Coronary artery (tissue), 2 donors: ENCODE measurements at regions not wholly inside any gene's neighbourhood (a gene's known extent, or its start where the extent isn't known, plus 50 kb on each side); places are given as distances from the start of the nearest gene placed in this dataset.

Experiments used
- DNase-seq: peaks from one replicate; pipeline ENCODE4 v3.0.0-alpha.2; 2017; ENCODE audit warnings: low spot score
- H3K27ac ChIP-seq, 2 donors: fragments of 200-600 bp; sonication (generic); one replicate each; pipeline ENCODE4 v1.5.1; 2016 to 2019
- H3K4me3 ChIP-seq: fragments of 200-600 bp; sonication (generic); 2 replicates; pipeline ENCODE4 v1.5.1; 2016; ENCODE audit warnings: mild to moderate bottlenecking, moderate library complexity
- CTCF ChIP-seq: fragments of 200-600 bp; sonication (generic); IDR thresholded peaks from one replicate; pipeline ENCODE4 v1.5.1; 2019; ENCODE audit warnings: antibody characterized with exemption

- Histone ChIP-seq H3K27ac (no peak overlapping the region), H3K4me3 (no peak overlapping the region)
- TF ChIP-seq CTCF = no peak
- no peak for DNase-seq
Measured at GRCh38 chr6:105803442-105803841, 282.7 kb upstream of the PRDM1 start.

- no peak for DNase-seq
- Histone ChIP-seq H3K4me3 (no peak overlapping the region), H3K27ac (no peak overlapping the region)
- TF ChIP-seq CTCF = no peak
Measured at GRCh38 chr6:105802703-105803102, 283.4 kb upstream of the PRDM1 start.

- Histone ChIP-seq H3K4me3 (no peak overlapping the region), H3K27ac (no peak overlapping the region)
- no peak for DNase-seq
- no peak for TF ChIP-seq CTCF
Measured at GRCh38 chr6:105800871-105801270, 285.3 kb upstream of the PRDM1 start.

GRCh38 chr6:105800398-105800797, 285.7 kb upstream of the PRDM1 start:
- TF ChIP-seq CTCF = no peak
- no peak overlapping the region for H3K27ac ChIP-seq
- DNase-seq = no peak
- H3K4me3 ChIP-seq = no peak overlapping the region

- no peak for TF ChIP-seq CTCF
- H3K27ac ChIP-seq = no peak overlapping the region
- no peak overlapping the region for H3K4me3 ChIP-seq
- DNase-seq = no peak
Measured at GRCh38 chr6:105799056-105799455, 287.1 kb upstream of the PRDM1 start.

GRCh38 chr6:105797983-105798453, 288.1 kb upstream of the PRDM1 start:
- Histone ChIP-seq H3K27ac (no peak overlapping the region), H3K4me3 (no peak overlapping the region)
- DNase-seq = no peak
- TF ChIP-seq CTCF = no peak

GRCh38 chr6:105797286-105797979, 288.7 kb upstream of the PRDM1 start:
- no peak overlapping the region for H3K4me3 ChIP-seq
- H3K27ac ChIP-seq = no peak overlapping the region
- no peak for TF ChIP-seq CTCF
- DNase-seq = no peak
